GM19397 (cell line): ENCODE measurements at regions not wholly inside any gene's neighbourhood (a gene's known extent, or its start where the extent isn't known, plus 50 kb on each side); places are given as distances from the start of the nearest gene placed in this dataset.
"Not testable (repeated sequence)": the region's sequence is repeated elsewhere in the genome, so short reads cannot be mapped to it uniquely, and the experiment has no call there.

Experiments used
- ATAC-seq: cut with Tn5 transposase; IDR thresholded peaks from one replicate; pipeline ENCODE4 v1.9.1; 2021; ENCODE audit warnings: mild to moderate bottlenecking, moderate library complexity; ENCODE audit not compliant: unreplicated experiment

- ATAC-seq, result not testable (repeated sequence)
Measured at GRCh38 chr6:142016666-142017065, 116.1 kb upstream of the GJE1 start.

GRCh38 chr6:142015463-142015862 lies 117.3 kb upstream of the GJE1 start:
- ATAC-seq, result not testable (repeated sequence)

- ATAC-seq, result no peak
Measured at GRCh38 chr6:142015011-142015410, 117.7 kb upstream of the GJE1 start.

- no peak for ATAC-seq
Measured at GRCh38 chr6:142014515-142014914, 118.2 kb upstream of the GJE1 start.

- no peak for ATAC-seq
Measured at GRCh38 chr6:142013875-142014495, 118.7 kb upstream of the GJE1 start.

- peak; percentile 64 for ATAC-seq
Measured at GRCh38 chr6:142013287-142013686, 119.4 kb upstream of the GJE1 start.

- no peak for ATAC-seq
Measured at GRCh38 chr6:142011775-142012174, 121.0 kb upstream of the GJE1 start.

- ATAC-seq, result no peak
Measured at GRCh38 chr6:142011156-142011555, 121.6 kb upstream of the GJE1 start.

DNA sequence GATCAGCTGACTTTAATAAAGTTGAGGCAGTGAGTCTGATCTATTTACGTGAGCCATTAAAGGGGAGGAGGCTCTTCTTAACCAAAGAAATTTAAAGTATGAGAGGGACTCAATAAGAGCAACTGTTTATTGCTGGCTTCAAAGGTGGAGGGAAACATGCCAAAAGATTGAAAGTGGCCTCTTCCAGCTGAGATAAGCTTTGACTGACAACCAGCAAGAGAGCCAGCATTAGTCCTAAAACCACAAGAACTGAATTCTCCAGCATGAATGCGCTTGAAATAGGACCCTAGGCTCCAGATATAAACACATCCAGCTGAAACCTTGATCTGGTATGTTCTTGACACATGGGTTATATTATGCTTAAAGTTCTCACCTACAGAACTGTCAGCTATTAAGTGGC lies 123.1 kb upstream of the GJE1 start:
- ATAC-seq, result no peak

DNA sequence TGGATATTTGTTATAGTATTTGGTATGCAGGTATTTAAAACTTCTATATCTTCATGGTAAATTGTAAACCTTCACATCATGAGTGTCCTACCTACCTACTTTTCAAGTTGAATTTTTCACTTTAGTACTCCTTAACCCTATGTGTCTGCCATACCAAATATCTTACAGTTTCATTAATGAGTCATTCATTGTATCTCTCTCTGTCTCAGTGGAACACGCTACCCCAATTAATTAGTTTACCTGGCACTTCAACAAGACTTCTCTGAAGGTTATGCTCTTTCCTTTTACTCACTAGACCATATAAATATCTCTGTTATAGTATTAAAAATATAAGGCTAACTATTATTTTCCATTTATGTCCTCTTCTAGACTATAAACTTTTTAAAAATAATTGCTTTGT lies 123.9 kb upstream of the GJE1 start:
- ATAC-seq, result no peak

DNA sequence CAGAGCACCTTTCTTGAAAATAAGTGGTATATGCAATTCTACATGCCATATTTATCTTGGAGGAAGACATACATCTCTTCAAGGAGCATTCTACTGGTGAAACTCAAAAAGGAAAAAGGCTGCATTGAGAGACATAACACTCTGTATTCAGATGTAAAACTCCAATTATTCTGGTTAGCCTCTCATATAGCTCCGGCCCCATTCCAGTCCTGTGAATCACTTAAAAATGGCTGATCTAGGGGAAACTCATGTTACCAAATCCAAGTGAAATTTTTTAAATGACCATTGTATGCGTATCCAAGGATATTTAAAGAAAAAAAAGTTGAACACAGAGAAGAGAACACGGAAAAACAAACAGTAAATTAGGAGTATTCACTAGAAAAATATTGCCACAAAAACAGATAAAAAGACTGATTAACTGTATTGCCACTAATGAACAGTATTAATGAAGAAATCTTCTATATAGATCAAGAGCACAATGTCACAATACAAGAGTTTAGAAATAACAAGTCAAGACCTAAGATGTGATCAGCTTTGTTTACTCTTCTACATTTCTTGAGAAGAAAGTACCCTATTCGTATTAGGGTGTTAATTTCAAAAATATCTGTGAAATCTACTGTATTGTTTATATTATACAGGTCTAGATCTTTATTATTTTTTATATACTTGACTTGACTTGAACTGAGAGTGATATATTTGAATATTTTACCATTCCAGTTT lies 124.5 kb upstream of the GJE1 start:
- no peak for ATAC-seq

- no peak for ATAC-seq
Measured at GRCh38 chr6:142005021-142005420, 127.7 kb upstream of the GJE1 start.

DNA sequence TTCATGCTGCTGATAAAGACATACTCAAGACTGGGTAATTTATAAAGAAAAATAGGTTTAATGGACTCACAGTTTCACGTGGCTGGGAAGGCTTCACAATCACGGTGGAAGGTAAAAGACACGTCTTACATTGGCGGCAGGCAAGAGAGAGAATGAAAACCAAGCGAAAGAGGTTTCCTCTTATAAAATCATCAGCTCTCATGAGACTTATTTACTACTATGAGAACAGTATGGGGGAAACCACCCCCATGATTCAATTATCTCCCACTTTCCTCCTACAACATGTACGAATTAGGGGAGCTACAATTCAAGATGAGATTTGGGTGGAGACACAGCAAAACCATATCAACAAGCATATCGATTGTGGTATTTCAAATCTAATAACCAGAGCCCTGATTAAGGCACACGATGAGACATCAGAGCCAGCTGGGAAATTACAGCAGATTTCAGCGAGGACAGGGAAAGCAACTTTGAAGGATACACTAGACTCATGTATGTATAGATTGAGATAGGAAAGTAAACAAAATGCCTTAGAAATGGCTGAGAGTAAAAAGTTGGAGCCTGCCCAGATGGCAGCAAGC lies 129.8 kb upstream of the GJE1 start:
- ATAC-seq, result no peak

DNA sequence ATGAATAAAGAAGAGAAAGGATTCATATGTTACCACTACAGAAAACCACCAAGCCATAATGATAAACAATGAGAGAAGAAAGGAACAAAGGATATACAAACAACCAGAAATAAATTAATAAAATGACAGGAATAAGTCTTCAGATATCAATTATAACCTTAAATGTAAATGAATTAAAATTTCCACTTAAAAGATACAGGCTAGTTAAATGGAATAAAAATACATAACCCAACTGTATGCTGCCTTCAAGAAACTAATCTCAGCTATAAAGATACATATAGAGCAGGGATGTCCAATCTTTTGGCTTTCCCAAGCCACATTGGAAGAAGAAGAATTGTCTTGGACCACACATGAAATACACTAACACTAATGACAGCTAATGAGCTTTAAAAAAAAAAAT lies 135.9 kb upstream of the GJE1 start:
- ATAC-seq, result no peak

GRCh38 chr6:141992109-141992508 lies 140.6 kb upstream of the GJE1 start:
- no peak for ATAC-seq

DNA sequence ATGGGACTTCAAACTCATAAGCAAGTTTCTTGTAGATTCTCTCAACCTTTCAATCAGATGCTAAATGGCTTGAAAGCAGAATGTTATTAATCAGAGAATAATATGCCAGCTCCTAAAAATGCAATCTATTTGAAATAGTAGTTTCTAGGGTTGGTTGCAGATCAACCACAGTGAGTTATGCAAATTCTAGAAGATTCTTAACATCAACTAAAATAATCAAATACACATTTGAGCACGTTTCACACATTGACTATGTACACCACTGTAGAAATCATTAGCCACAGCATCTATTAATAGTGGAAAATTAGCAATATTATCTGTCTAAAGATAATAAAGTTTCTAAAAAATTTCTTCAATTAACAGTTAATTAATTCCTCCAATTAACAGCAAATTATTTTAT lies 141.9 kb upstream of the GJE1 start:
- no peak for ATAC-seq

- no peak for ATAC-seq
Measured at GRCh38 chr6:141989706-141989959, 143.1 kb upstream of the GJE1 start.

DNA sequence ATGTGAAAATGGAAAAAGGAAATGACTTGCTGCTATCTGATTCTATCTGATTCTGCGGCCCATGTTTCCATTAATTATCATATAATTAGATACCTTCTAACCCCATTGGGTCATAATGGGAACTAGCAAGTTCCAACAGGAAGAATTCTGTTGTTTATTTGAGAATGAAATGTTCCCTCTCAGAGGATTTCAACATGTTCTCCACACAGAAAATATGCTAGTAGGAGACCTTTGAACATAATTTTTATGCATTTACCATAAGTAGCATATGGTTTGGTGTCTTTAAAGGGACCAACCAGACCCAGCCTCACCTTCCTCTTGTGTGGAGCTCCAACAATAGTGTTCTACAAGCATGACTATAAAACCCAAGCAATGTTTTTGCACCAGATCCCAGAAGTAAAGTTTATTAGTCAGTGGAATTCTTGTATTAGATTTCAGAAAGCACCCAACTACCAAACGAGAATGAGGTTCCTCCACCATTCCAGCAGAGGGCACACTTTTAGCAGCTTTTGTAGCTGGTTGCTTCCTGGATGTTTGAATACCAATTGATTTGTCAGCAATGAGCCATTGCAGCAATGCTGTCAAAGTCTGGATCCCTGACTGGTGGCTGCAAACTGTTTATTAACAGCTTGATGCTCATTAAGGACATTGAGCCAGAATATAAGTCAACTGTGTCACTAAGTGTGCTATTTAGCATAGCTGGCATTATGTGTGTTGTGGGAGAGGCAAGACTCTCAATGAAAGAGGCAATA lies 143.6 kb upstream of the GJE1 start:
- ATAC-seq, result peak; percentile 89

- no peak for ATAC-seq
Measured at GRCh38 chr6:141988327-141988726, 144.4 kb upstream of the GJE1 start.

GRCh38 chr6:141986457-141986856 lies 146.3 kb upstream of the GJE1 start:
- no peak for ATAC-seq

GRCh38 chr6:141981190-141981589 lies 151.5 kb upstream of the GJE1 start:
- ATAC-seq, result no peak

- no peak for ATAC-seq
Measured at GRCh38 chr6:141977782-141978181, 154.9 kb upstream of the GJE1 start.
